ENCODE measurements at regions not wholly inside any gene's neighbourhood (a gene's known extent, or its start where the extent isn't known, plus 50 kb on each side); places are given as distances from the start of the nearest gene placed in this dataset.

GRCh38 chr10:107423903-107424302, 259.4 kb upstream of the SORCS1 start:
- TF ChIP-seq CTCF (IDR thresholded peaks at IDR 0.05): no peak
- no peak for TF ChIP-seq POLR2A (IDR thresholded peaks at IDR 0.05)

Data from testis (tissue), 2 donors.